Activated CD4-positive, alpha-beta memory T cell treated with anti-CD3 and anti-CD28 coated beads, Interleukin-2, amount 10 ng/mL, durations not matched to agents 7 days and 5 days (primary cell): ENCODE measurements at regions not wholly inside any gene's neighbourhood (a gene's known extent, or its start where the extent isn't known, plus 50 kb on each side); places are given as distances from the start of the nearest gene placed in this dataset.
"Not testable (repeated sequence)": the region's sequence is repeated elsewhere in the genome, so short reads cannot be mapped to it uniquely, and the experiment has no call there.

Source experiments
- CTCF ChIA-PET: fragments of 350-600 bp; sonication (Branson Sonifier 250); formaldehyde crosslinking; loops from one replicate; lab custom pipeline; 2021; ENCODE audit warnings: antibody characterized with exemption, inconsistent platforms; lab: Charles Lee
- POLR2A ChIA-PET: fragments of 350-600 bp; sonication (Branson Sonifier 250); formaldehyde crosslinking; loops from one replicate; lab custom pipeline; 2021; ENCODE audit warnings: antibody characterized with exemption; lab: Charles Lee
- DNase-seq: peaks from one replicate; pipeline ENCODE4 v3.0.0-alpha.2; 2020
- H3K27ac Mint-ChIP-seq: one replicate; pipeline ENCODE4 v1.8.0; 2021; ENCODE audit warnings: mild to moderate bottlenecking, mixed read lengths
- H3K27me3 Mint-ChIP-seq: one replicate; pipeline ENCODE4 v1.8.0; 2021; ENCODE audit warnings: mixed read lengths
- H3K36me3 Mint-ChIP-seq: one replicate; pipeline ENCODE4 v1.8.0; 2021; ENCODE audit warnings: low read depth, mixed read lengths
- H3K4me1 Mint-ChIP-seq: one replicate; pipeline ENCODE4 v1.8.0; 2021; ENCODE audit warnings: mixed read lengths
- H3K4me3 Mint-ChIP-seq: one replicate; pipeline ENCODE4 v1.8.0; 2021; ENCODE audit warnings: mild to moderate bottlenecking, mixed read lengths
- H3K9me3 Mint-ChIP-seq: one replicate; pipeline ENCODE4 v1.8.0; 2021; ENCODE audit warnings: mixed read lengths

DNA sequence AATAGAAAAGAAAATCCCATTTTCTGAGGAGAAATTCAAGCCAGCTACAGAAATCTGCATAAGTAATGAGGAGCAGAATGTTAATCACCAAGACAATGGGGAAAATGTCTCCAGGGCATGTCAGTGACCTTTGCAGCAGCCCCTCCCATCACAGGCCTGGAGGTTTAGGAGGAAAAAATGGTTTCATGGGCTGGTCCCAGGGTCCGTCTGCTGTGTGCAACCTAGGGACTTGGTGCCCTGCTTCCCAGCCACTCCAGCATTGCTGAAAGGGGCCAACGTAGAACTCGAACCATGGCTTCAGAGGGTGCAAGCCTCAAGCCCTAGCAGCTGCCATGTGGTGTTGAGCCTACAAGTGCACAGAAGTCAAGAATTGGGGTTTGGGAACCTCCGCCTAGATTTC, 116.8 kb downstream of the ENC1 start:
- H3K27me3 Mint-ChIP-seq, POLR2A ChIA-PET, CTCF ChIA-PET, DNase-seq, H3K36me3 Mint-ChIP-seq, H3K4me3 Mint-ChIP-seq, H3K4me1 Mint-ChIP-seq, H3K27ac Mint-ChIP-seq: not testable (repeated sequence)
- peaks cover 21% of the 10 kb centered on the region for H3K9me3 Mint-ChIP-seq

DNA sequence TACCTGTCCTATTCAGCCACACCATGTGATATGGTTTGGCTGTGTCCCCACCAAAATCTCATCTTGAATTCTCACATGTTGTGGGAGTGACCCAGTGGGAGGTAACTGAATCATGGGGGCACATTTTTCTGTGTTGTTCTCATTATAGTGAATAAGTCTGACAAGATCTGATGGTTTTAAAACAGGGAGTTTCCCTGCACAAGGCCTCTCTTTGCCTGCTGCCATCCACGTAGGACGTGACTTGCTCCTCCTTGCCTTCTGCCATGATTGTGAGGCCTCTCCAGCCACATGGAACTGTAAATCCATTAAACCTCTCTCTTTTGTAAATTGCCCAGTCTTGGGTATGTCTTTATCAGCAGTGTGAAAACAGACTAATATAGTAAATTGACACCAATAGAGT, 117.7 kb downstream of the ENC1 start:
- H3K36me3 Mint-ChIP-seq, H3K27me3 Mint-ChIP-seq, H3K4me3 Mint-ChIP-seq, H3K27ac Mint-ChIP-seq, H3K4me1 Mint-ChIP-seq, CTCF ChIA-PET, POLR2A ChIA-PET, DNase-seq: not testable (repeated sequence)
- H3K9me3 Mint-ChIP-seq, result peaks cover 21% of the 10 kb centered on the region

DNA sequence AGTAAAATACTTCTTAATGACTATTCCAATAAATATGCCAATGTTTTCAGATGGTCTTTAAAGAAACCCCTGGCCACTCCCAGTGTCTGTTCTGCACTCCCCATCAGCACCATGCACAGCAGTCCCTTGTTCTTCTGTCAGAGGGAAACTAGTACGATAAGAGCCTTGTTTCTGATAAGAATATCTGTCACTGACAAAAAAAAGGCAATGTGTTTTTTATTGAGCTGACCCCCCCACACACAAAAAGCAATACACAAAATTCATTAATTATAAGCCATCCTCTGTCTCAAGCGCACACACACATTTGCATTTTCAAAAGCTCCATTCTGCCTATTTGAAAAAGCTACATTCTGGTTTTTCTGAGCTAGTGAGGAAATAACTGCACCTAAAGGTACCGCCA, 119.1 kb downstream of the ENC1 start:
- Mint-ChIP-seq H3K4me1 (no peaks in the 10 kb centered on the region), H3K27me3 (peaks cover 2% of the 10 kb centered on the region), H3K4me3 (no peak overlapping the region), H3K9me3 (peaks cover 21% of the 10 kb centered on the region), H3K36me3 (peaks cover 9% of the 10 kb centered on the region), H3K27ac (no peak overlapping the region)
- POLR2A ChIA-PET, result no interaction called here
- DNase-seq, result no peak
- CTCF ChIA-PET, result no interaction called here

DNA sequence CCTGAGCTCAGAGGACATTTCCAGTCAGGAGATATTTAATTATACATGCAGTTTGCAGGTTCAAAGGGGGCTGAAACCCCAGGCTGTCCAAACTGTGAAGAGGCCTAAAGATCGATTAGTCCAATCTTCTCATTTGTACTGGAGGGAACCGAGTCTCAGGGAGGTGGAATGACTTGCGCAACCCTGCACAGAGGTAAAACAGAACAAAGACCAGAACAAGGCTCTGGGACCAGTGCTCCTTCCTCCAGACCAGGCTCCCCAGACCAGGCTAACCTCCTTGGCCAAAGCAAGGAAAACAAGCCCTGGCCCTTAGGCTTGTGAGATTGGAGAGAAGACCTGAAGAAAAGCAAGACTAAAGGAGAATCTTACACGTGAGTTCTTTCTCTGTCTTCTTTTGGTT, 120.8 kb downstream of the ENC1 start:
- Mint-ChIP-seq H3K27ac (no peak overlapping the region), H3K36me3 (peaks cover 9% of the 10 kb centered on the region), H3K4me1 (no peaks in the 10 kb centered on the region), H3K9me3 (peaks cover 16% of the 10 kb centered on the region), H3K27me3 (peaks cover 7% of the 10 kb centered on the region), H3K4me3 (no peak overlapping the region)
- ChIA-PET POLR2A (no interaction called here), CTCF (no interaction called here)
- no peak for DNase-seq

DNA sequence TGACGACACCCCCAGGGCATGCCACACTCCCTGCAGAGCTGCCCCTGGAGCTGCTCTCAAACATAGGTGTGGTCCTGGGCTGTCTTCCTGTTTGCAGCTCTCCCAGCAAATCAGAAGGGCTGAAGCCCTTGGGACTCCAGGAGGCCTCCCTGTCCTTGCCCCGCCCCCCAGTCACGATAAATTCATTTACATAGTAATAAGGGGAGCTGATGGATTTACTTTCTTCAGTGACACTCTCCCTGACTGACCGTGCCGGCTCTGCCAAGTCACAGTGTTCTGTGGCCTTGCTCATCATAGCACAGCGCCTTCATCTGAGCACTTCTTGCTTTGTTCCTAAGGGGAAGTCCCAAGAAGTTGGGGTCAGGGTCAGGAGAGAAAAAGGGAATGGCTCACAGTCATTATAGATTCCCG, 121.4 kb downstream of the ENC1 start:
- peaks cover 9% of the 10 kb centered on the region for H3K36me3 Mint-ChIP-seq
- no peak overlapping the region for H3K27ac Mint-ChIP-seq
- DNase-seq, result no peak
- H3K4me3 Mint-ChIP-seq, result no peak overlapping the region
- no peaks in the 10 kb centered on the region for H3K4me1 Mint-ChIP-seq
- H3K9me3 Mint-ChIP-seq, result peaks cover 12% of the 10 kb centered on the region
- CTCF ChIA-PET, result no interaction called here
- POLR2A ChIA-PET, result no interaction called here
- H3K27me3 Mint-ChIP-seq, result peaks cover 13% of the 10 kb centered on the region

DNA sequence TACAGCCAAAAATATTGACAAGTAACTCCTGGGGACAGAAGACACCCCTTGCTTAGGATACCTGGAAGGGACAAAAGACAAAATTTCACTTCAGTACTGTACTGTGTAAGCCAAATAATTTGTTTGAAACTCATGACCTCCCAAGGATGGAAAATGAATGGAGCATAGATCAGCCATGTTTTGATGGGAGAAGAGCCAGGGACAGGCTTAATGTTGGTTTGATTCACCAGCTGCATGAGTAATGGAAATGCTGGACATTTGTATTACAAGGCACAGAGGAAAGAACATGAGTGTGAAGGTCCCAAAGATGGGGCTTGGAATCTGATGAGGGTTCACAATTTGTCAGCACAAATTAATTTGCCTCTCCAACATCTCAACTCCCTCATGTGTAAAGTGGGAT, 122.8 kb downstream of the ENC1 start:
- H3K4me1 Mint-ChIP-seq, result no peaks in the 10 kb centered on the region
- peaks cover 3% of the 10 kb centered on the region for H3K9me3 Mint-ChIP-seq
- ChIA-PET POLR2A (no interaction called here), CTCF (no interaction called here)
- no peak overlapping the region for H3K27ac Mint-ChIP-seq
- no peak for DNase-seq
- peaks cover 17% of the 10 kb centered on the region for H3K27me3 Mint-ChIP-seq
- H3K36me3 Mint-ChIP-seq, result no peaks in the 10 kb centered on the region
- H3K4me3 Mint-ChIP-seq, result no peak overlapping the region

DNA sequence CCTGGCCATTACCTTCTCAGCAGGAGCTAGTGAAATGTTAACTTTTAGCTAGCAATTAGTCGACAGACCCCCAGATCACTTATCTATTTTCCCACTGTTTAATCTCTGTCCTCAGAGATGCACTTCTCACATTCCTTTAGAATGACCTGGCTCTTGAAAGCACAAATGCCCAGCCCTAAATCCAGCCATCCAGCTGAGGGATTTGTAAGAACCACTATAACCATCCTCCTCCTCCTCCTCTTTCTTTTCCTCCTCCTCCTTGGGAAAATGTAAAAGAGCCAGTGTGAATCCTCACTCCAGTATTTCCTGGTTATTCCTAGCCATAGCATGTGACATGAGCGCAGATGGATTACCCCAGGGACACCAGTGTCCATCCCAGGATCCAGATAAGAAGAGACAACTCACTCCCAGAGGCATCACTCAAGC, 124.3 kb downstream of the ENC1 start:
- no peak overlapping the region for H3K27ac Mint-ChIP-seq
- ChIA-PET POLR2A (no interaction called here), CTCF (no interaction called here)
- H3K4me3 Mint-ChIP-seq, result no peak overlapping the region
- no peaks in the 10 kb centered on the region for H3K36me3 Mint-ChIP-seq
- no peaks in the 10 kb centered on the region for H3K9me3 Mint-ChIP-seq
- H3K4me1 Mint-ChIP-seq, result no peaks in the 10 kb centered on the region
- DNase-seq, result no peak
- H3K27me3 Mint-ChIP-seq, result peaks cover 17% of the 10 kb centered on the region

DNA sequence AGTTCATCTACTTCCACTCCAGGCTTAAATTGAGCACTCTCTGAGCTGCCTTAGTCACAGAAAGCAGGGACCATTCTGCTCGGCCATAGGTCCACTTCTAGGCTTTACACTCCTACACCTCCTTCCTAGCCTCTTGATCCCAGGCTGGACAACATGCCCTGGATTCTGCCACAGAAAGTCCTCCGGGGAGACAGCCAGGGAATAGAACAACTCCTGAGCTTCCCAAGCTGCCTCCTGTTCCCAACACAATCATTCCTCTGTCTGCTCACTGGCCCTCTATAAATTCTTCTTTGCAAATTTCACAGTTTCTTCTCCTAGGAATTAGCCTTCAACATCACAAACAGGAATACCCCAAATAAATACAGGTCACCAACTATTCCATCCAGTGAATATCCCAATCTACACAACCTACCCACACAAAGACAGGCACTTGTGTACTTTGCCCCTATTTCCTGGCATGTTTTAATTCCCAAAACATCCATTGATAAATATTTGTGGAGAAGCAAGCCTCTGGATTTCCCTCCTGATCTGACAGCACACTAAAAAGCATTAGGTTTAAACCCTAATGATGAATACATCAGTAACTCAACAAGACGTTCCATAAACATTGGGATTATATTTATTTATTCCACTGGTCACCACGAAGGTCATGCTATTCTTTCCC, 125.5 kb downstream of the ENC1 start:
- Mint-ChIP-seq H3K36me3 (no peaks in the 10 kb centered on the region), H3K9me3 (no peaks in the 10 kb centered on the region), H3K4me1 (no peaks in the 10 kb centered on the region), H3K27ac (no peak overlapping the region), H3K27me3 (peaks cover 17% of the 10 kb centered on the region), H3K4me3 (no peak overlapping the region)
- ChIA-PET POLR2A (no interaction called here), CTCF (no interaction called here)
- no peak for DNase-seq

DNA sequence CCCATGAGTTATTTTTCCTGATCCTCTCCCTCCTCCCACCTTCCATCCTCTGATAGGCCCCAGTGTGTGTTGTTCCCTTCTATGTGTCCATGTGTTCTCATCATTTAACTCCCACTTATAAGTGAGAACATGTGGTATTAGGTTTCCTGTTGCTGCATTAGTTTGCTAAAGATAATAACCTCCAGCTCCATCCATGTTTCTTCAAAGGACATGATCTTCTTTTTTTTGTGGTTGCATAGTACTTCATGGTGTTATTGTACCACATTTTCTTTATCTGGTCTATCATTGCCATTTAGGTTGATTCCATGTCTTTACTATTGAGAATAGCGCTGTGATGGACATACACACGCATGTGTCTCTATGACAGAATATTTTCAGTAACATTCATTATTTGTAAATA, 128.8 kb downstream of the ENC1 start:
- H3K27ac Mint-ChIP-seq, POLR2A ChIA-PET, H3K36me3 Mint-ChIP-seq, H3K4me1 Mint-ChIP-seq, H3K4me3 Mint-ChIP-seq, DNase-seq, H3K9me3 Mint-ChIP-seq, CTCF ChIA-PET: not testable (repeated sequence)
- H3K27me3 Mint-ChIP-seq, result peaks cover 15% of the 10 kb centered on the region

DNA sequence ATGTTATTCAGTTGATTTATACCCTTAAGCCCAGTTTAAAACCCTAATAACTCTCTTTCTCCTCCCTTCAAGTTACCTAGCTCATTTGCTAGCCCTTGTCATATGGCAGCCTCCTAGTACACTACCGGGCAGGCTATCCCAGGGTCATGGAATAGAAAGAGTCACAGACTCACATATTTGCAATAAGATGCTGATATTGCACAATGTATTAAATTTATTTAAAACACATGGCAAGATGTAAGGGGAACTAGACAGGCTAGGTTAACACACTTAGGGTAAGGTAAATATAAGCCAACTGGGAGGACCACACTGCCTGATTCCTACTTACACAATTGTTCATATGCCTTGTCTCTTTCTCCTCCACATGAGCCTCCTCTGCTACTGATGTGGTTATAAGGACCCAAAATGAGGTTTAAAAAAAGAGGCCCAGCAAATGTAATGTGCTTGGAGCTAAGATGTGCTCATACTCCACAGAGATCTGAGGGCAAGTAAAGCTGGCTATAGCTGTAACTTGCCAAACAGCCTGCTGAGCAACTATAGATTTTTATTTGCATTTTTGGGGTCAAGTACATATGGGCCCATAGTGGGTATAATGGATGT, 130.0 kb downstream of the ENC1 start:
- H3K27me3 Mint-ChIP-seq, result peaks cover 13% of the 10 kb centered on the region
- no peaks in the 10 kb centered on the region for H3K9me3 Mint-ChIP-seq
- no peaks in the 10 kb centered on the region for H3K36me3 Mint-ChIP-seq
- no peak overlapping the region for H3K27ac Mint-ChIP-seq
- CTCF ChIA-PET, result no interaction called here
- POLR2A ChIA-PET, result no interaction called here
- no peak overlapping the region for H3K4me3 Mint-ChIP-seq
- no peaks in the 10 kb centered on the region for H3K4me1 Mint-ChIP-seq
- DNase-seq, result no peak

DNA sequence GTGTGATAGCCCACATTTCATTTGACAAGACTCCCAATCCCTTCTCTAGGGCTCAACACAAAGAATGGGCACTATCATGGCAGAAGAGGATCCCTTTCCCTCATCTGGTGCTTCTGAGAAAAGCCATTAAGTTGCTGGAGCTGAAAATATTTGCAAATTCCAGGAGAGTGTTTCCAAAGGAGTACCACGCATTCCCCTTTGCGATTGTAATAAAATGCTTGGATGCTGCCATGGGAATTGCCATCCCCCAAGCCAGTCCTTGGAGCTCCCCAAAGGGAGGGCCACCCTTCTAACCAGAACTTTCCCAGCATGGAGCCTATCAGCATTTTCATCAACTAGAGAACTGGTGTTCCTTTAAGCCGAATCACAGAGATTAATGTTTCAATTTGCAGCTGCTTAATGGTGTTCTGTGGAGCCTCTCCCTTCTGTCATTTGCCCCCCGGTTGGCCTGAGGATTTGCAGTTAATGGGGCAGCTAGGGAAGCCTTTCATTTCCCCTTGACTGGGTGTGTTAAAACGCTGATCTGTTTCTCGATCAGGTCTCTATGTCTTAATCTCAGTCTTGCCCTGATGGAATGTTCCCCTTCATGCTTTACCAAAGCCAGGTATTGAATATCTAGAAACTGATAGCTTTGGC, 133.0 kb downstream of the ENC1 start:
- Mint-ChIP-seq H3K9me3 (no peaks in the 10 kb centered on the region), H3K27me3 (no peaks in the 10 kb centered on the region), H3K36me3 (no peaks in the 10 kb centered on the region), H3K4me3 (no peak overlapping the region), H3K4me1 (no peaks in the 10 kb centered on the region), H3K27ac (no peak overlapping the region)
- DNase-seq, result no peak
- ChIA-PET POLR2A (no interaction called here), CTCF (no interaction called here)

DNA sequence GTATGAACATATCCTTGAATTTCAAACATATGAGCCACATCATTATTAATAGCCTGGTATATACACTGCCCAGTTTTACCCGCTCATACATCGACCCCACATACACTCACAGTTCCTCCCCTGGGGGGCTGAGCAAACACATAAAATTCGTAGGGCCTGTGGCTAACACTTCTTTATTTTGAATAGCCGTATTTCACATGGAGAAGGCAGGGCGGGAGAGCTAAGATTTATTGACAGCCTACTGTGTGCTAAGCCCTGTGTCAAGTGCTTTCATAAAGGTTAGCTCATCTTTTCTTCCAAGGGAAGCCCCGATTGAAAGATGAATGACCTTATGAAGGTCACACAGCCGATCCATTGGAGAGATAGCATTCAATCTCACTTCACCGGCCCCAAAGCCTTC, 134.4 kb downstream of the ENC1 start:
- CTCF ChIA-PET, result no interaction called here
- POLR2A ChIA-PET, result no interaction called here

DNA sequence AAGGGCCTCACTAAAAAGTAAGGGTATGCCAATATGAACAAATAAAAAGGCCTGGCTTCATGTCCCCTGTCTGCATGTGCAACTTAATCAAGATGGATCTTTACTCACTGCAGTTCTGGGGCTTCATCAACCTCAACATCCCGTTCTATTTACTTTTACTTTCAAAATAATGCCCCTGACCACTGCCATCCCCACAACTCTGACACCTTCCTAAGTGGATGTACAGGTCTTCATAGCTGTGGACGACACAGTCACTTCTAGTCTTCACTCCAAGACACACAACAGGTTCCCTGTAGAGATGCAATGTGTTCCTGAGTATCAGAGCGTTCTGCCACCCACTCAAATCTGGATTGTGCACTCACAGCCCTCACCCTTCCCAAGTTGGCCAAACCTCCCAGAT, 136.1 kb downstream of the ENC1 start:
- H3K36me3 Mint-ChIP-seq, result no peaks in the 10 kb centered on the region
- no peak overlapping the region for H3K27ac Mint-ChIP-seq
- no peaks in the 10 kb centered on the region for H3K9me3 Mint-ChIP-seq
- H3K27me3 Mint-ChIP-seq, result no peaks in the 10 kb centered on the region
- no peak overlapping the region for H3K4me3 Mint-ChIP-seq
- CTCF ChIA-PET, result no interaction called here
- POLR2A ChIA-PET, result no interaction called here
- no peak for DNase-seq
- no peaks in the 10 kb centered on the region for H3K4me1 Mint-ChIP-seq

More for the DNA sequence above, 134.4 kb downstream of the ENC1 start:
- Mint-ChIP-seq H3K27me3 (no peaks in the 10 kb centered on the region), H3K4me3 (no peak overlapping the region), H3K4me1 (no peaks in the 10 kb centered on the region), H3K36me3 (no peaks in the 10 kb centered on the region), H3K27ac (no peak overlapping the region), H3K9me3 (no peaks in the 10 kb centered on the region)
- no peak for DNase-seq

DNA sequence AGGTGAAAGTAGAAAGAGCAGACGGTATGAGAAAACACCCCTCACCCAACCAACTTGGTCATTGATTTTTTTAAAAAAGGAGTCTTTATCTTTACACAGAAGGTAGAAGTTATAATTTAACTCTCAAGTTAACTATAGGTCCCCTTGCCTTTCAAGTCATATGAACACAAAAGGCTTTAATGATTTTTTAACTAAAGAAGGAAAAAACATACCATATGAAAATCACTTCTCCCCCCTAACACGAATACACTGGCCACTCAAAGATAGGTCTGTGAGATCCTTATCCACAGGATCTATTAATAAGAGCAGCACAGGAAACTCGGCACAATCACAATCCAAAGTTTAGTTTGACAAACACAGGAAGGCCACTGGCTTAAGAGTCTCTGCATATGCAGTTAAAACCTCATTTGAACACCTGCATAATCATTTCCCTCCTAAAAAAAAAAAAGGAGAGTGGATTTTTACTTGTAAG, 138.0 kb downstream of the ENC1 start:
- H3K4me3 Mint-ChIP-seq, result no peak overlapping the region
- CTCF ChIA-PET, result no interaction called here
- no peaks in the 10 kb centered on the region for H3K36me3 Mint-ChIP-seq
- H3K27ac Mint-ChIP-seq, result no peak overlapping the region
- DNase-seq, result no peak
- no peaks in the 10 kb centered on the region for H3K4me1 Mint-ChIP-seq
- H3K27me3 Mint-ChIP-seq, result peaks cover 1% of the 10 kb centered on the region
- POLR2A ChIA-PET, result no interaction called here
- H3K9me3 Mint-ChIP-seq, result no peaks in the 10 kb centered on the region
